Activated T-helper 17 cell treated with anti-CD3 and anti-CD28 coated beads, Interleukin-2, amount 50 U/mL, for 72 hours (primary cell): ENCODE measurements at regions not wholly inside any gene's neighbourhood (a gene's known extent, or its start where the extent isn't known, plus 50 kb on each side); places are given as distances from the start of the nearest gene placed in this dataset.

Experiments
- ATAC-seq: fragments of 150-1000 bp; cut with Tn5 transposase; replicated peaks from 2 replicates; pipeline ENCODE4 v1.10.0; 2021; ENCODE audit warnings: mild to moderate bottlenecking, moderate library complexity
- H3K27ac Mint-ChIP-seq: one replicate; pipeline ENCODE4 v1.8.0; 2022; ENCODE audit warnings: mixed read lengths
- H3K27me3 Mint-ChIP-seq: one replicate; pipeline ENCODE4 v1.8.0; 2022; ENCODE audit warnings: mixed read lengths
- H3K36me3 Mint-ChIP-seq: one replicate; pipeline ENCODE4 v1.8.0; 2022; ENCODE audit warnings: low read depth, mild to moderate bottlenecking, mixed read lengths
- H3K4me1 Mint-ChIP-seq: one replicate; pipeline ENCODE4 v1.8.0; 2022; ENCODE audit warnings: mixed read lengths
- H3K4me3 Mint-ChIP-seq: one replicate; pipeline ENCODE4 v1.8.0; 2022; ENCODE audit warnings: mild to moderate bottlenecking, mixed read lengths
- H3K9me3 Mint-ChIP-seq: one replicate; pipeline ENCODE4 v1.8.0; 2022; ENCODE audit warnings: mixed read lengths

DNA sequence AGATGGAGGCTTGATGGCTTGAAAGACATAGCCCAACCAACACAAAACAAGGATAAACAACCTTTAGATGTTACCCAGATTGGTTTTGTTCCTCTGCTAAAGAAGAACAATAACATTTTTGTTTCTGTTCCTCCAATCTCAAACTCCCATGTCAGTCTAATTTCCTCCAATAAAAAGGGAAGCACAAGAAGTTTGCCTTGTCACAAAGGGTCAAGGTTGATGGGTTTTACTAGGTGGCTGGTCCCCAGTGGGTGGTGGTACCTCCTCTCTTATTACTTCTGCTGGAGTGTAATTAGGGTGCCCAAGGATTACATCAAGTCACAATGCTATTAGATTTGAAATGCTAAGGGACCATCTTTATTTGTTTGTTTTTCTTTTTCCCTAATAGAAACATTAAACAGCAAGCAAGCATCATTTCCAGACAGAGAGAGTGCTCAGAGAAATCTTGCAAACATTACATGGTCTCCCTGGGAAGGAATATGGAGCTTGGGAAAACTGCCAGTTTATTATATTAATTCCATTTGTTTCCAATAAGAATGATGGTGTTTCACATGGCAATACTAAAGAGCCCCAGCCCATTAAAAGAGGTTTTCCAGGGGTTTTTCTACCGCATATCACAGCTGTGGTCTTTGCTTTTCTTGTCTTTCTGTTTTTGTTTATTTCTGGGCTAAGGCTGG is 78.3 kb upstream of the AOAH start:
- no peaks in the 10 kb centered on the region for H3K4me1 Mint-ChIP-seq
- H3K9me3 Mint-ChIP-seq = no peaks in the 10 kb centered on the region
- no peak for ATAC-seq

DNA sequence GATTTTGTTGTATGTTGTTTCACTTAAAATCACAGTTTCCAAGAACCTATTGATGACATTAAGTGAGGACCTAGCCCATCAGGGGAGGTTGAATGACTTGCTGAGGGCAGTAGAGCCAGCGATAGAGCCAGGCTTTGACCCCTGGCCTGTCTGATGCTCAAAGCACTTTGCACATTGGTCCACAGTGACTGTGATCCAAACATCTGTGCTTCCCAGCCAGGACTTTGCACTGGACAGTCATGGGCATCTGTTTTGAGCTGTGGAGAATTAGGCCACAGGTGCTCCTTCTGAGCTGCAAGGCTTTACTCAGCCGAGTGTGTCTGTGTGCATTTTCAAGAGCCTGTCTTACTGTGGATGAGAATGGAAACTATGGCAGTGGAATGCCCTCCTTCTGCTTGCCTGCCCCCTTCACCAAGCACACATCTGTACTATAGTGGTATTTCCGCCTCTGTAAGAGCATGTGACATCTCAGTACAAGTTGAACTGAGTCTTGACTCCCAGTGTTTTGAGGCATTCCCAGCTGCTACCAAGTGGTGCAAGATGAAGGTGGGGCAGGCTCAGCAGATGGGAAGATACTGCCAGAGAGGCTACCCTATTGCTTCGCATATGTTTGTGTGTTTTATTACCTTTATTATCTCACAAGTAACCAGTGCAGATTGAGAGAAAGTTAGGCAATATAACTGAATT is 72.7 kb upstream of the AOAH start:
- Mint-ChIP-seq H3K4me1 (no peaks in the 10 kb centered on the region), H3K27me3 (no peaks in the 10 kb centered on the region), H3K4me3 (no peak overlapping the region), H3K27ac (no peak overlapping the region), H3K9me3 (no peaks in the 10 kb centered on the region), H3K36me3 (no peaks in the 10 kb centered on the region)
- no peak for ATAC-seq

More for the DNA sequence above, 78.3 kb upstream of the AOAH start:
- Mint-ChIP-seq H3K27me3 (peaks cover 3% of the 10 kb centered on the region), H3K4me3 (no peak overlapping the region), H3K36me3 (no peaks in the 10 kb centered on the region), H3K27ac (no peak overlapping the region)

DNA sequence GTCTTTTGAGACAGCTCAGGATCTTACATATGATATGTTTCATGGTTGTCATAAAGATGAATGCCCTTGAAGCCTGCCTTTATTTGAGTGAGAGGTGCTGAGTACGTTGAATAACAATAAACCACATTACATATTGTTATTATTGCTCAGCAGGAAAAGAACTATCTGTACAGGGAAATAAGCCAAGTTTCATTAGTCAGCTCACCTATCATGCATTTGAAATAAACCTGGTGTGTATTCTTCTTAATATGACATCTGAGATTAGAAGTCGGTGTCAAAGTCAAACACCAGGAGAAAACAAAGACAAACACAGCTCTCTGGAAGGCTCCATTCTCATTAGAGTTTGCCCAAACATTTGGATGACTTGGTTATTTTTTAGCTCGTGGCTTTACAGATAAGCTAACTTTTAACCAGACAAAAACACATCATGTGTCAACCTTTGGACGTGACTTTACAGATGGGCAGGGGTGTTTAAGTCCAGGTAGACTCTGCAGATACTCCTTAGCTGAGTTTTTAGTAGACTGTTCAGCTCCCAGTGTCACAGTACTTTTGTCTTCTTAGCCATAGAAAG is 71.2 kb upstream of the AOAH start:
- Mint-ChIP-seq H3K4me3 (no peak overlapping the region), H3K36me3 (no peaks in the 10 kb centered on the region), H3K9me3 (no peaks in the 10 kb centered on the region), H3K27me3 (no peaks in the 10 kb centered on the region), H3K27ac (no peak overlapping the region), H3K4me1 (no peaks in the 10 kb centered on the region)
- no peak for ATAC-seq

DNA sequence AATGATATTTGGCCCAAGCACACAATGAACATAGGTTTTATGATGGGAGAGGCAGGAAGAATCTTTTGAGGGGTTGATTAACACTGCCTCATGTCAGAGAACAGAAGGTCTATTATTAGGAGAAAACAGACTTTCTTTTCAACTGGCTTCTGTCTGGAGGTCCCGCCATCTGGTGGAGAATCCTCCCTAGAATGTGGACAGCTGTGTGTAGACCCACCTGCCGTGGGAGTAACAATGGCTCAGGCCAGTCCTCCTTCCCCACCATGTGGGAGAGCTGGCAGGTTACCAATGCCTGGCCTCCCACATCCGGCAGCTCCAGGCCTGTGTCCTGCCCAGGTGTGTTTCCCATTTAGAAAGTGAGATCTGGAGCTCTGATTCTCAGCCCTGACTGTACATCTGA is 70.4 kb upstream of the AOAH start:
- Mint-ChIP-seq H3K27me3 (no peaks in the 10 kb centered on the region), H3K36me3 (no peaks in the 10 kb centered on the region), H3K4me3 (no peak overlapping the region), H3K27ac (no peak overlapping the region), H3K4me1 (peaks cover 2% of the 10 kb centered on the region), H3K9me3 (no peaks in the 10 kb centered on the region)
- no peak for ATAC-seq

DNA sequence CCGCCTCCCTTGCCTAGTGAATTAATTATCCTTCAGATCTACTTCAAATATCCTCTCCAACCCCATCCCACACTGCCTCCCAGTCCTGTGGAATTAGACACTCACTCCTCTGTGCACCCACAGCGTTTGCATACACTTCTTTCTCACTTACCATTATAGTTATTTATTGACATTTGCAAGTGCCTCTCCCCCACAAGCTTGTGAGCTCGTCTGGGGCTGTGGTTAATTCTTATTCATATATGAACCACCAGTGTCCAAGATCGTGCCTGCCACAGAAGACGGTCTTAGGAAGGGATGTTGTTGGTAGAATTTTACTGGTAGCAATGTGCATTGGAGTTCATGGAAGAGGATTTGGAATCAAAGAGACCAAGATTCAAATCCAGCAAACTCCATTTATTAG is 68.1 kb upstream of the AOAH start:
- H3K27ac Mint-ChIP-seq = peak overlapping the region; percentile 5
- no peaks in the 10 kb centered on the region for H3K9me3 Mint-ChIP-seq
- ATAC-seq = no peak
- H3K4me1 Mint-ChIP-seq = peaks cover 14% of the 10 kb centered on the region
- no peaks in the 10 kb centered on the region for H3K27me3 Mint-ChIP-seq
- H3K36me3 Mint-ChIP-seq = no peaks in the 10 kb centered on the region
- no peak overlapping the region for H3K4me3 Mint-ChIP-seq

DNA sequence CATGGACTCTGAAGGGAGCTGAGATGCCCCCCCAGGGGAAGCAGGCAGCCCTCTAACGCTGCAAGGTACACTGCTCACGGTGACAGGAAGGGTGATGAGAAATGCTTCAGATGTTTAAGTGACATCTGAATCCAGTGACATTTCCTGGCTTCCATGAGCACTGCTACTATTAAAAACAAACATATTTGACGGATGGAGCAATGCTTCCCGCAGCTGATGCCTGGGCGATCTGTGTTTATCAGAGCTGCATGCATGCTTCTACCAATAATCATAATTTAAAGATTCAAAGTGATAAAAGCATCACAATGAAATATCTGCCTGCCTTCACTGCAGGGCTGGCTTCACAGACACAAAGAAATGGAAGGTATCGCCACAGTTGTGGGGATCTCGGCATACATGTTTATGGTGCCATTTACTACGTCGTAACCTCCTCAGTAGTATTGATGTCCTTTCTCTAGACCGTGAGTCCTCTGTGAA is 66.1 kb upstream of the AOAH start:
- Mint-ChIP-seq H3K27me3 (no peaks in the 10 kb centered on the region), H3K36me3 (no peaks in the 10 kb centered on the region), H3K4me1 (peaks cover 18% of the 10 kb centered on the region), H3K27ac (no peak overlapping the region), H3K9me3 (no peaks in the 10 kb centered on the region), H3K4me3 (no peak overlapping the region)
- ATAC-seq = no peak

- H3K4me3 Mint-ChIP-seq = peak overlapping the region; percentile 19
- no peaks in the 10 kb centered on the region for H3K9me3 Mint-ChIP-seq
- H3K27me3 Mint-ChIP-seq = no peaks in the 10 kb centered on the region
- no peak for ATAC-seq
- no peak overlapping the region for H3K27ac Mint-ChIP-seq
- H3K36me3 Mint-ChIP-seq = no peaks in the 10 kb centered on the region
- H3K4me1 Mint-ChIP-seq = peaks cover 28% of the 10 kb centered on the region
Observed at GRCh38 chr7:36788825-36789470, 64.7 kb upstream of the AOAH start.

DNA sequence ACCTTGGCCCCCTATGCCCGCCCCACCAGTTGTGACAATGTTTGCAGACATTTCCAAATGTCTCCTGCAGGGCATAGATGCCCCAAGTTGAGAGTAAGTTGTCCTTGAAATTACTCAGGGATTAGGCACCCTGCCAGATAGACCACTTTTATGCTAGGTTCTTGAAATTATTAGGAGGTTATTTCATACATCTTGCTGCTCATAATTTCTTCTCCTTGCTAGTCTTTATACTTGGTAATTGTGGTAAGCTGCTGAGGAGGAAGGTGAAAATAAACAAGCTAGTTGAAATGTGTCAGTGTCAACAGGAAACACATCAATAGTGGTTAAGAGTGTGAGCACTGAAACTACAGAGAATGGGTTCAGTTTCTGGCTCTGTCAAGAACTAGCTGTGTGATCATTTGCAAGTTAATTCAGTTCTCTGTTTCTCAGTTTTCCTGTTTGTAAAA is 63.7 kb upstream of the AOAH start:
- Mint-ChIP-seq H3K27me3 (no peaks in the 10 kb centered on the region), H3K4me1 (peaks cover 28% of the 10 kb centered on the region), H3K36me3 (no peaks in the 10 kb centered on the region), H3K9me3 (no peaks in the 10 kb centered on the region), H3K27ac (no peak overlapping the region), H3K4me3 (peak overlapping the region; percentile 19)
- peak; percentile 76 for ATAC-seq

GRCh38 chr7:36784991-36785940 is 61.0 kb upstream of the AOAH start:
- ATAC-seq = peak; percentile 92
- Mint-ChIP-seq H3K4me3 (peak overlapping the region; percentile 63), H3K27me3 (no peaks in the 10 kb centered on the region), H3K9me3 (no peaks in the 10 kb centered on the region), H3K36me3 (no peaks in the 10 kb centered on the region), H3K4me1 (peaks cover 32% of the 10 kb centered on the region), H3K27ac (peak overlapping the region; percentile 83)

DNA sequence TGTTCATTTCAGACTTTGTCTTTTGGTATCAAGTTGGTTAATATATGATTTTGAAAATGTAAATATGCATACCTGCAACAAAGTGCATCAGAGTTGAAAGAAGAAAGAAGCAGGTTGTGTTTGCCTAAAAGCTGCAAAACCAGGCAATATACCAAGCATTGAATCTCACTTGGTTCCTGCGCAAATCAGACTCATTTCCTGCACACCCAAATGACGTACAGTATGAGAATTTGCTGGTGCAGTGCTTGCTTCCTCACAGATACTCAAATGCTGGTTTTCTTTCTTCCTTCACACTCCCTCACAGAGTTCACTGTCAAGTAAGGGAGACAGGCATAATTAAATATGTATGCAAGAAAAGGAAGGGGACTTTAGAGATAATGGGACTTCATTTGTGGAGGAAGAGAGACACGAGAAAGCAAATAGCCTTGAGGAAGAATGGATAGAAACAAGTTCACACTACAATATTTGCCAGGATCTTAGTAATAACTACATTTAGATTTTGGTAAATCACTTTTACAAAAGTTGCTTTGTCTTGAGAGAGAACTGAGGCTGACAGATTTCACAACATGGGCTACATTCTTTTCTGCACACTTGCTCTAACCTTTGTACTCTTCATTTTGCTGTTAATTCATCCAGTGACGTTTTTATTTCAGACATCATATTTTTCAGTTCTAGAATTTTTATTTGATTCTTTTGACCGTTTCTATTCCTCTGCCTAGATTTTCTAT is 56.9 kb upstream of the AOAH start:
- no peak overlapping the region for H3K4me3 Mint-ChIP-seq
- no peak overlapping the region for H3K27ac Mint-ChIP-seq
- no peaks in the 10 kb centered on the region for H3K27me3 Mint-ChIP-seq
- ATAC-seq = peak; percentile 54
- H3K4me1 Mint-ChIP-seq = peaks cover 31% of the 10 kb centered on the region
- no peaks in the 10 kb centered on the region for H3K36me3 Mint-ChIP-seq
- no peaks in the 10 kb centered on the region for H3K9me3 Mint-ChIP-seq

- Mint-ChIP-seq H3K9me3 (no peaks in the 10 kb centered on the region), H3K4me1 (peaks cover 16% of the 10 kb centered on the region), H3K36me3 (no peaks in the 10 kb centered on the region), H3K27ac (no peak overlapping the region), H3K4me3 (no peak overlapping the region), H3K27me3 (no peaks in the 10 kb centered on the region)
- ATAC-seq = no peak
Observed at GRCh38 chr7:36777855-36778254, 53.6 kb upstream of the AOAH start.

- Mint-ChIP-seq H3K4me3 (peak overlapping the region; percentile 64), H3K36me3 (no peaks in the 10 kb centered on the region), H3K9me3 (no peaks in the 10 kb centered on the region), H3K27me3 (no peaks in the 10 kb centered on the region), H3K27ac (peak overlapping the region; percentile 34), H3K4me1 (peaks cover 16% of the 10 kb centered on the region)
- ATAC-seq = peak; percentile 56
Observed at GRCh38 chr7:36777062-36777461, 52.8 kb upstream of the AOAH start.

- H3K9me3 Mint-ChIP-seq = no peaks in the 10 kb centered on the region
- H3K27ac Mint-ChIP-seq = no peak overlapping the region
- H3K4me3 Mint-ChIP-seq = no peak overlapping the region
Observed at GRCh38 chr7:36775676-36776075, 51.4 kb upstream of the AOAH start.

More at GRCh38 chr7:36775676-36776075, 51.4 kb upstream of the AOAH start:
- no peaks in the 10 kb centered on the region for H3K36me3 Mint-ChIP-seq
- H3K27me3 Mint-ChIP-seq = no peaks in the 10 kb centered on the region
- no peak for ATAC-seq
- H3K4me1 Mint-ChIP-seq = peaks cover 12% of the 10 kb centered on the region
